ENCODE measurements at regions not wholly inside any gene's neighbourhood (a gene's known extent, or its start where the extent isn't known, plus 50 kb on each side); places are given as distances from the start of the nearest gene placed in this dataset.

- DNase-seq (ENCODE audit: extremely low read depth in 1 of 4, low spot score in 3 of 4), result no peak
- H3K27me3 ChIP-seq (ENCODE audit: control insufficient read depth in 2 of 2, insufficient read depth in 2 of 2, low read length in 2 of 2), result no peaks in the 10 kb centered on the region
- H3K4me3 ChIP-seq, result no peak overlapping the region
- no peaks in the 10 kb centered on the region for H3K36me3 ChIP-seq (ENCODE audit: control insufficient read depth, insufficient read depth, low read length)
- no peak overlapping the region for H3K27ac ChIP-seq (ENCODE audit: extremely low read depth, low read depth, low read length)
- POLR2A ChIA-PET, result no interaction called here
- FAIRE-seq, result no peak
- no peaks in the 10 kb centered on the region for H3K4me1 ChIP-seq (replicated peaks in 1 of 2; ENCODE audit: control insufficient read depth in 2 of 2, insufficient read depth in 2 of 2, low read length in 2 of 2)
- no TSS peak for BruUV-seq (replicated peaks)
- CTCF ChIA-PET (ENCODE audit: low intra/inter-chr PET ratio), result interaction anchor here (0.6 kb wide), 2 partner anchors 26 to 675 kb away, joined by 3 to 4 read pairs; no protein-coding TSS in a partner anchor
- WGBS (ENCODE audit: insufficient coverage, low coverage, missing lambda C conversion rate), result under 1% methylated on average over 7 of the region's 7 CpGs
- no peaks in the 10 kb centered on the region for H3K9me1 ChIP-seq (ENCODE audit: control insufficient read depth, insufficient read depth, low read length)
- H3K9me3 ChIP-seq (replicated peaks; ENCODE audit: control insufficient read depth, insufficient read depth, low read depth, low read length), result no peaks in the 10 kb centered on the region
- H4K20me1 ChIP-seq (replicated peaks; ENCODE audit: control insufficient read depth, insufficient read depth, low read length), result no peaks in the 10 kb centered on the region
- in situ Hi-C loops (cut with MboI), result no loop called here
- no peaks in the 10 kb centered on the region for H3K79me2 ChIP-seq (ENCODE audit: control insufficient read depth, insufficient read depth, low read length)
- no peak for ATAC-seq
- no peak overlapping the region for H2AFZ ChIP-seq (ENCODE audit: low read depth, low read length)
- H3K9ac ChIP-seq (ENCODE audit: insufficient read depth in 1 of 2, low read depth in 2 of 2, low read length in 2 of 2), result no peak overlapping the region
- peak; percentile 23; the same call in 1 of the 2 replicates for TF ChIP-seq RFX1 (IDR thresholded peaks at IDR 0.05)
- no peak for TF ChIP-seq GTF2E2 (tag; IDR thresholded peaks at IDR 0.05)
- H3K4me2 ChIP-seq (ENCODE audit: insufficient read depth, low read length), result no peak overlapping the region
- intact Hi-C loops (cut with micrococcal nuclease), result no loop called here
These were observed 66.4 kb upstream of the JAZF1 start for GRCh38 chr7:28246921-28247461.

- ChIA-PET CTCF (ENCODE audit: low intra/inter-chr PET ratio) (no interaction called here), POLR2A (no interaction called here)
- WGBS (ENCODE audit: insufficient coverage, low coverage, missing lambda C conversion rate), result 0% methylated on average over 1 of the region's 1 CpG
- H3K9me3 ChIP-seq (replicated peaks; ENCODE audit: control insufficient read depth, insufficient read depth, low read depth, low read length), result no peaks in the 10 kb centered on the region
- H3K4me1 ChIP-seq (replicated peaks in 1 of 2; ENCODE audit: control insufficient read depth in 2 of 2, insufficient read depth in 2 of 2, low read length in 2 of 2), result no peaks in the 10 kb centered on the region
- no peak overlapping the region for H3K27ac ChIP-seq (ENCODE audit: extremely low read depth, low read depth, low read length)
- H3K79me2 ChIP-seq (ENCODE audit: control insufficient read depth, insufficient read depth, low read length), result no peaks in the 10 kb centered on the region
- no peaks in the 10 kb centered on the region for H3K9me1 ChIP-seq (ENCODE audit: control insufficient read depth, insufficient read depth, low read length)
- H3K36me3 ChIP-seq (ENCODE audit: control insufficient read depth, insufficient read depth, low read length), result no peaks in the 10 kb centered on the region
- H2AFZ ChIP-seq (ENCODE audit: low read depth, low read length), result no peak overlapping the region
- in situ Hi-C loops (cut with MboI) (no loop called here), intact Hi-C loops (cut with micrococcal nuclease) (no loop called here)
- ATAC-seq, result no peak
- H3K4me2 ChIP-seq (ENCODE audit: insufficient read depth, low read length), result no peak overlapping the region
- FAIRE-seq, result no peak
- DNase-seq (ENCODE audit: extremely low read depth in 1 of 4, low spot score in 3 of 4), result no peak
- no TSS peak for BruUV-seq (replicated peaks)
- no peaks in the 10 kb centered on the region for H3K27me3 ChIP-seq (ENCODE audit: control insufficient read depth in 2 of 2, insufficient read depth in 2 of 2, low read length in 2 of 2)
- no peak overlapping the region for H3K4me3 ChIP-seq
- no peaks in the 10 kb centered on the region; the same call in 1 of the 2 replicates for H4K20me1 ChIP-seq (replicated peaks; ENCODE audit: control insufficient read depth, insufficient read depth, low read length)
- H3K9ac ChIP-seq (ENCODE audit: insufficient read depth in 1 of 2, low read depth in 2 of 2, low read length in 2 of 2), result no peak overlapping the region
- no peak for TF ChIP-seq USF2 (CRISPR knock-in tag; IDR thresholded peaks at IDR 0.05)
- TF ChIP-seq ZNF347 (CRISPR knock-in tag; IDR thresholded peaks at IDR 0.05; ENCODE audit: low read depth), result no peak
- no peak for TF ChIP-seq NR0B1 (IDR thresholded peaks at IDR 0.05; ENCODE audit: partially characterized antibody)
- TF ChIP-seq ZBTB7A (IDR thresholded peaks at IDR 0.05; ENCODE audit: borderline replicate concordance, control insufficient read depth, low read depth, low read length), result no peak
- no peak for TF ChIP-seq ZNF785 (CRISPR knock-in tag; IDR thresholded peaks at IDR 0.05)
- no peak for TF ChIP-seq L3MBTL2 (IDR thresholded peaks at IDR 0.05)
- no peak for TF ChIP-seq NR2C2 (CRISPR knock-in tag; IDR thresholded peaks at IDR 0.05)
- TF ChIP-seq NR2C2 (tag; IDR thresholded peaks at IDR 0.05), result no peak
- no peak for TF ChIP-seq ZBTB17 (CRISPR knock-in tag; IDR thresholded peaks at IDR 0.05)
- no peak for TF ChIP-seq TRIM28 (IDR thresholded peaks at IDR 0.05)
- TF ChIP-seq TAF7 (tag; IDR thresholded peaks at IDR 0.05), result no peak
- TF ChIP-seq ZNF146 (CRISPR knock-in tag; IDR thresholded peaks at IDR 0.05; ENCODE audit: unreplicated experiment), result no peak
- no peak for TF ChIP-seq ZNF668 (CRISPR knock-in tag; IDR thresholded peaks at IDR 0.05)
These were observed 77.6 kb upstream of the JAZF1 start for GRCh38 chr7:28258240-28258639.
